ENCODE measurements at regions not wholly inside any gene's neighbourhood (a gene's known extent, or its start where the extent isn't known, plus 50 kb on each side); places are given as distances from the start of the nearest gene placed in this dataset.
"Not testable (repeated sequence)": the region's sequence is repeated elsewhere in the genome, so short reads cannot be mapped to it uniquely, and the experiment has no call there.

DNA sequence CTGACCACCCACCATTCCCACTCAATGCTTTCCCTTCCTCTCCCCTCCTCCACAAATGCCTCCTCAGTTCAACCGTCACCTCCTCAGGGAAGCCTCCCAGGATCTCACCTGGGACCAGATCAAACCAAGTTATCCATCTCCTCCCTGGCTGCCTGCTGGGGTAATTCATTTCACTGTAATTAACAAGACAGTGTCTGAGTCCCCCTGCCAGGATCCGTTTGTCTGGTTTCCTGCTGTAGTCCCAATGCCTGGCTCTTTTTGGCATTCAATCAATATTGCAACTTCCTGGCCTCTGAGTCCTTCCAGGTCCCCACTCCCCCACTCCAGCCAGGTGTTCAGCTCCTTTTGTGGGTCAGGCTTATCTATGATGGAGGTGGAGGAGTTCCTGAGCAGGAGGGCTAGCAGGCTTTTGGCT lies 687.7 kb downstream of the PTPRU start:
- Histone ChIP-seq H3K27me3 (no peaks in the 10 kb centered on the region), H3K9me3 (no peaks in the 10 kb centered on the region), H3K4me1 (no peaks in the 10 kb centered on the region), H3K27ac (no peak overlapping the region), H3K36me3 (no peaks in the 10 kb centered on the region), H3K4me3 (no peak overlapping the region)
- no peak for TF ChIP-seq EP300 (IDR thresholded peaks at IDR 0.05)
- no peak for ATAC-seq (ENCODE audit: low FRiP score in 2 of 2)
- 4 to 13% methylated on average over 2 of the region's 2 CpGs for WGBS, 2 donors
- DNase-seq = no peak

DNA sequence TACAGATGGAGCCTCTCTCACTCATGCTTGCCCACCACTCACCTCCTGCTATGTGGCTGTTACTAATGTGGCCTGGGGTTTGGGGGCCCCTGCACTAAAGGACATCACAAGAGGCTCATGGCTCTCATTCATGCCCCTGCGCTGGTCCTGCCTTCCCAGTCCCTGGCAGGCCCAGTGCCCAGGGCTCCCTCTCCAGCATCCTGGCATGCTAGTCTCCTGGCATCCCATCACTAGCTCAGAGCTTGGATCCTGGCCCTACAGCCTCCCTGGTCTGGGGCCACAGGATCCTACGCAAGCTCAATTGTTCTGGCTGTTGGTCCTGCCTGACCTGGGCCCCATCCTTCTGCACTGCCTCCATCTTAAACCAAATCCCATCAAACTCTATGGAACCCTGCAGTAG lies 685.4 kb downstream of the PTPRU start:
- H3K4me3 ChIP-seq = no peak overlapping the region
- no peaks in the 10 kb centered on the region for H3K9me3 ChIP-seq
- no peaks in the 10 kb centered on the region for H3K4me1 ChIP-seq
- TF ChIP-seq, protein P1, sequence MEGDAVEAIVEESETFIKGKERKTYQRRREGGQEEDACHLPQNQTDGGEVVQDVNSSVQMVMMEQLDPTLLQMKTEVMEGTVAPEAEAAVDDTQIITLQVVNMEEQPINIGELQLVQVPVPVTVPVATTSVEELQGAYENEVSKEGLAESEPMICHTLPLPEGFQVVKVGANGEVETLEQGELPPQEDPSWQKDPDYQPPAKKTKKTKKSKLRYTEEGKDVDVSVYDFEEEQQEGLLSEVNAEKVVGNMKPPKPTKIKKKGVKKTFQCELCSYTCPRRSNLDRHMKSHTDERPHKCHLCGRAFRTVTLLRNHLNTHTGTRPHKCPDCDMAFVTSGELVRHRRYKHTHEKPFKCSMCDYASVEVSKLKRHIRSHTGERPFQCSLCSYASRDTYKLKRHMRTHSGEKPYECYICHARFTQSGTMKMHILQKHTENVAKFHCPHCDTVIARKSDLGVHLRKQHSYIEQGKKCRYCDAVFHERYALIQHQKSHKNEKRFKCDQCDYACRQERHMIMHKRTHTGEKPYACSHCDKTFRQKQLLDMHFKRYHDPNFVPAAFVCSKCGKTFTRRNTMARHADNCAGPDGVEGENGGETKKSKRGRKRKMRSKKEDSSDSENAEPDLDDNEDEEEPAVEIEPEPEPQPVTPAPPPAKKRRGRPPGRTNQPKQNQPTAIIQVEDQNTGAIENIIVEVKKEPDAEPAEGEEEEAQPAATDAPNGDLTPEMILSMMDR (IDR thresholded peaks at IDR 0.05) = no peak
- no peak for TF ChIP-seq EP300 (IDR thresholded peaks at IDR 0.05)
- no peak for DNase-seq
- no peaks in the 10 kb centered on the region for H3K36me3 ChIP-seq
- no peaks in the 10 kb centered on the region for H3K27me3 ChIP-seq
- ATAC-seq (ENCODE audit: low FRiP score in 2 of 2) = no peak
- 80 to 88% methylated on average over 2 of the region's 2 CpGs for WGBS, 2 donors
- no peak overlapping the region for H3K27ac ChIP-seq

DNA sequence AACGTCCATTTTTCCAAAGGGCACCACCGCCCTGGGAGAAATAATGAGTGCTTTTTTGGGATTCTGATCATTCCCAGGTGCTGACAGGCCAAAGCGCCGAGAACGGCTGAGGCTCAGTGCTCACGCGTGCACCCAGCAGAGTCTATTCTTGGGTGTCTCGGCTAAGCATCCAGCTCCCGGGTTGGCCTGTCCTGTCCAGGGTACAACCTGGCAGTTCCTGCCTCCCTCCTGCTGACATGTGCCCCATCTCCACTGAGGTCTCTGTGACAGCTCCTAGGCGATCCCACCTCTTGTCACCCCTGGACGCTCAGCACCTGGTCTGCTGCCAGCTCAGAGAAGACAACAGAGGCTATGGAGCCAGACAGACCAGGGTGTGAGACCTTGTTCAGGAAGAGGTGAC lies 684.5 kb downstream of the PTPRU start:
- DNase-seq = no peak
- no peak for ATAC-seq (ENCODE audit: low FRiP score in 2 of 2)
- H3K27ac ChIP-seq = no peak overlapping the region
- H3K36me3 ChIP-seq = no peaks in the 10 kb centered on the region
- no peak overlapping the region for H3K4me3 ChIP-seq
- no peaks in the 10 kb centered on the region for H3K9me3 ChIP-seq
- WGBS, 2 donors = 69 to 76% methylated on average over 9 to 11 of the region's 11 CpGs
- H3K4me1 ChIP-seq = no peaks in the 10 kb centered on the region
- no peaks in the 10 kb centered on the region for H3K27me3 ChIP-seq
- TF ChIP-seq, protein P1 (IDR thresholded peaks at IDR 0.05) = no peak
- TF ChIP-seq POLR2A (IDR thresholded peaks at IDR 0.05) = no peak
- no peak for TF ChIP-seq POLR2AphosphoS5 (IDR thresholded peaks at IDR 0.05)
- TF ChIP-seq EP300 (IDR thresholded peaks at IDR 0.05) = no peak

DNA sequence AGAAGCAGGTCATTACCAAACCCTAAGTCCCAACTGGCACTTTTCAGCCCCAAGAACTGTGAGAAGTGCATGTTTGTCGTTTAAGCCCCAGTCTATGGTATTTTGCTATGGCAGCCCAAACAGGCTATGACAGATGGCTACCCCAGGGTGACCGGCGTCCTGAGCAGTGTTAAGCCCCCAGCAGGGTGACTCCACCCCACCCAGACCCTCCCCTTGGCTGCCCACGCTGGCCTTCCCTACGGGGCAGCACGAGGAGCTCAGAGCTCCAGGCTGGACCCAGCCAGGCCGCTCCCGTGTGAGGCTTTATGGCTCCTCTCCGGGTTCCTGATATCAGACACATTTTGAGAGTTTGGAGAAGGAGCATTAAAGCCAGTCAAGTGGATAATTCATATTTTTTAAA lies 684.0 kb downstream of the PTPRU start:
- Histone ChIP-seq H3K4me1 (no peaks in the 10 kb centered on the region), H3K4me3 (no peak overlapping the region), H3K27ac (no peak overlapping the region), H3K36me3 (no peaks in the 10 kb centered on the region), H3K9me3 (no peaks in the 10 kb centered on the region), H3K27me3 (no peaks in the 10 kb centered on the region)
- DNase-seq (no peak), ATAC-seq (ENCODE audit: low FRiP score in 2 of 2) (no peak)
- TF ChIP-seq EP300 (IDR thresholded peaks at IDR 0.05) = no peak
- TF ChIP-seq, protein P1 (IDR thresholded peaks at IDR 0.05) = no peak
- TF ChIP-seq POLR2AphosphoS5 (IDR thresholded peaks at IDR 0.05) = no peak
- TF ChIP-seq POLR2A (IDR thresholded peaks at IDR 0.05) = no peak
- WGBS, 2 donors = 55 to 59% methylated on average over 2 to 9 of the region's 9 CpGs

DNA sequence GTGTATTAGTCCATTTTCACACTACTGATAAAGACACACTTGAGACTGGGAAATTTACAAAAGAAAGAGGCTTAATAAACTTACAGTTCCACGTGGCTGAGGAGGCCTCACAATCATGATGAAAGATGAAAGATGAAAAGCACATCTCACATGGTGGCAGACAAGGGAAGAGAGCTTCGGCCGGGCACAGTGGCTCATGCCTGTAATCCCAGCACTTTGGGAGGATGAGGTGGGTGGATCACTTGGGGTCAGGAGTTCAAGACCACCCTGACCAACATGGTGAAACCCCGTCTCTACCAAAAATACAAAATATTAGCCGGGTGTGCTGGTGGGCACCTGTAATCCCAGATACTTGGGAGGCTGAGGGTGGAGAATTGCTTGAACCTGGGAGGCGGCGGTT lies 682.7 kb downstream of the PTPRU start:
- H3K4me3 ChIP-seq; H3K27me3 ChIP-seq; H3K36me3 ChIP-seq; H3K9me3 ChIP-seq; DNase-seq; ATAC-seq (ENCODE audit: low FRiP score in 2 of 2); H3K27ac ChIP-seq; H3K4me1 ChIP-seq: not testable (repeated sequence)
- 80 to 85% methylated on average over 7 of the region's 7 CpGs for WGBS, 2 donors

DNA sequence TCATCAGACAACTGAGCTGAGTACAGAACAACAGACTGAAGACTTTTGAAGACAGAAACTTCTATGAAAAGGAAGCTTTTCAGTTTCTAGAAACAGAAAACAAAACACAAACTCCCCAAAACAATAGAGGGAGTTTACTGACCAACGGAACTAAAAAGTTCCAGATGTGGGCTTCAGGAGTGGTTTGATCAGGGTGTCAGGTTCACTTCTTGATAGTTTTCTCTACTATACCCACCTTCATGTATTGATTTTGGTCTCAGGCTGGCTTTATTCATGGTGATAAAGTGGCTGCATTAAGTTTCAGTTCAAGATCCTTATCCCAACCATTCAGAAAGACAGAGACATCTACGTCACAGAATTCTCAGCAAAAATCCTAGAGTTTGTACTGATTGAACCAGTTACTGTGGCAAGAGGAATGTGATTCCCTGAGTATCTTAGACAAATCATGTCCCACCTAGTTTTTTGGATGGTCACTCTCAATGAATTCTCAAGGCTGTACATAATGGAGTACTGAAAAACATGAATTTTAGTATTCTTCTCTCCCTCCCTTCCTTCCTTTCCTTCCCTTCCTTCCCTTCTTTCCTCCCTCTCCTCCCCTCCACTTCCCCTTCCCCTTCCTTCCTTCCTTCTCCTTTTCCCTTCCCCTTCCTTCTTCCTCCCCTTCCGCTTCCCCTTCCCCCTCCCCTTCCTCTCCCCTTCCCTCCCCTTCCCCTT lies 680.5 kb downstream of the PTPRU start:
- H3K27me3 ChIP-seq = no peaks in the 10 kb centered on the region
- no peak for DNase-seq
- H3K4me1 ChIP-seq = no peaks in the 10 kb centered on the region
- H3K27ac ChIP-seq = no peak overlapping the region
- H3K36me3 ChIP-seq = no peaks in the 10 kb centered on the region
- 76 to 86% methylated on average over 3 of the region's 3 CpGs for WGBS, 2 donors
- no peaks in the 10 kb centered on the region for H3K9me3 ChIP-seq
- no peak overlapping the region for H3K4me3 ChIP-seq
- no peak for ATAC-seq (ENCODE audit: low FRiP score in 2 of 2)
- no peak for TF ChIP-seq EP300 (IDR thresholded peaks at IDR 0.05)
- no peak for TF ChIP-seq POLR2A (IDR thresholded peaks at IDR 0.05)
- TF ChIP-seq, protein P1 (IDR thresholded peaks at IDR 0.05) = no peak
- TF ChIP-seq POLR2AphosphoS5 (IDR thresholded peaks at IDR 0.05) = no peak

All from upper lobe of left lung (tissue), 6 donors.